WTC11 (cell line): ENCODE measurements at regions not wholly inside any gene's neighbourhood (a gene's known extent, or its start where the extent isn't known, plus 50 kb on each side); places are given as distances from the start of the nearest gene placed in this dataset.

ENCODE experiments used
- ATAC-seq: fragments of 200-7000 bp; cut with Tn5 transposase; 2 replicates; pipeline ENCODE4 v1.10.0; 2021; ENCODE audit warnings: mild to moderate bottlenecking, moderate library complexity
- CTCF ChIA-PET: fragments of 300-600 bp; sonication (Branson Sonifier 250); formaldehyde crosslinking; loops from one replicate; lab custom pipeline; 2021; ENCODE audit warnings: antibody characterized with exemption; lab: Charles Lee
- POLR2A ChIA-PET: fragments of 350-600 bp; sonication (Branson Sonifier 250); formaldehyde crosslinking; loops from one replicate; lab custom pipeline; 2021; ENCODE audit warnings: antibody characterized with exemption; lab: Charles Lee
- DNase-seq: peaks from one replicate; pipeline ENCODE4 v3.0.0; 2021; ENCODE audit warnings: low spot score
- H3K27ac Mint-ChIP-seq: 2 replicates; pipeline ENCODE4 v1.8.0; 2021; ENCODE audit warnings: mixed read lengths
- H3K27me3 Mint-ChIP-seq: 2 replicates; pipeline ENCODE4 v1.8.0; 2021; ENCODE audit warnings: low read depth, mild to moderate bottlenecking, moderate library complexity, mixed read lengths
- H3K36me3 Mint-ChIP-seq: 2 replicates; pipeline ENCODE4 v1.8.0; 2021; ENCODE audit warnings: mixed read lengths
- H3K4me1 Mint-ChIP-seq: 2 replicates; pipeline ENCODE4 v1.8.0; 2022; ENCODE audit warnings: mixed read lengths
- H3K4me3 Mint-ChIP-seq: 2 replicates; pipeline ENCODE4 v1.8.0; 2021; ENCODE audit warnings: mild to moderate bottlenecking, moderate library complexity, mixed read lengths
- H3K9me3 Mint-ChIP-seq: 2 replicates; pipeline ENCODE4 v1.8.0; 2021; ENCODE audit warnings: mixed read lengths
- AFF4 ChIP-seq: sonication (generic); formaldehyde crosslinking; IDR thresholded peaks from 2 replicates; pipeline ENCODE4 v1.8.1; 2023; ENCODE audit warnings: mild to moderate bottlenecking, missing genetic modification reagents, borderline replicate concordance
- ATF2 ChIP-seq: sonication (generic); formaldehyde crosslinking; IDR thresholded peaks from 2 replicates; pipeline ENCODE4 v1.8.1; 2022; ENCODE audit warnings: low read depth, missing genetic modification reagents, borderline replicate concordance
- ATF3 ChIP-seq: sonication (generic); formaldehyde crosslinking; conservative IDR thresholded peaks from 2 replicates; pipeline ENCODE4 v1.8.1; 2022; ENCODE audit warnings: mild to moderate bottlenecking, missing genetic modification reagents
- CREB1 ChIP-seq: sonication (generic); formaldehyde crosslinking; IDR thresholded peaks from 2 replicates; pipeline ENCODE4 v1.8.0; 2023; ENCODE audit warnings: mild to moderate bottlenecking, missing genetic modification reagents
- E2F5 ChIP-seq: sonication (generic); formaldehyde crosslinking; IDR thresholded peaks from 2 replicates; pipeline ENCODE4 v1.8.1; 2022; ENCODE audit warnings: mild to moderate bottlenecking, moderate library complexity, missing genetic modification reagents
- EMX1 ChIP-seq: fragments of 250-450 bp; sonication (Bioruptor Pico); IDR thresholded peaks from 2 replicates; pipeline ENCODE4 v1.8.0; 2021; ENCODE audit warnings: mild to moderate bottlenecking
- FOXP4 ChIP-seq: sonication (generic); formaldehyde crosslinking; IDR thresholded peaks from 2 replicates; pipeline ENCODE4 v1.8.0; 2022; ENCODE audit warnings: mild to moderate bottlenecking, missing genetic modification reagents
- GRHL2 ChIP-seq: fragments of 250-450 bp; sonication (Bioruptor Pico); IDR thresholded peaks from 2 replicates; pipeline ENCODE4 v1.8.0; 2022; ENCODE audit warnings: mild to moderate bottlenecking, moderate library complexity; ENCODE audit not compliant: insufficient replicate concordance, severe bottlenecking
- IRF2 ChIP-seq: sonication (generic); formaldehyde crosslinking; IDR thresholded peaks from 2 replicates; pipeline ENCODE4 v1.8.0; 2022; ENCODE audit warnings: low read depth, missing genetic modification reagents, borderline replicate concordance
- JAZF1 ChIP-seq: fragments of 250-450 bp; sonication (Bioruptor Pico); IDR thresholded peaks from 2 replicates; pipeline ENCODE4 v1.9.0; 2021; ENCODE audit warnings: moderate library complexity, mild to moderate bottlenecking, inconsistent platforms
- NFE2L1 ChIP-seq: sonication (generic); formaldehyde crosslinking; IDR thresholded peaks from 2 replicates; pipeline ENCODE4 v1.8.1; 2023; ENCODE audit warnings: missing genetic modification reagents
- NFYB ChIP-seq: sonication (generic); formaldehyde crosslinking; conservative IDR thresholded peaks from 2 replicates; pipeline ENCODE4 v1.8.0; 2022; ENCODE audit warnings: low read depth, missing genetic modification reagents
- RORB ChIP-seq: fragments of 250-450 bp; sonication (Bioruptor Pico); IDR thresholded peaks from 2 replicates; pipeline ENCODE4 v1.9.0; 2021; ENCODE audit warnings: mild to moderate bottlenecking
- SMAD3 ChIP-seq: sonication (generic); formaldehyde crosslinking; IDR thresholded peaks from 2 replicates; pipeline ENCODE4 v1.8.0; 2022; ENCODE audit warnings: missing genetic modification reagents, mild to moderate bottlenecking, borderline replicate concordance
- TEAD1 ChIP-seq: sonication (generic); formaldehyde crosslinking; IDR thresholded peaks from 2 replicates; pipeline ENCODE4 v1.8.0; 2022; ENCODE audit warnings: mild to moderate bottlenecking, missing genetic modification reagents
- ZBTB43 ChIP-seq: sonication (generic); formaldehyde crosslinking; IDR thresholded peaks from 2 replicates; pipeline ENCODE4 v1.8.1; 2023; ENCODE audit warnings: mild to moderate bottlenecking, missing genetic modification reagents
- ZNF281 ChIP-seq: sonication (generic); formaldehyde crosslinking; IDR thresholded peaks from 2 replicates; pipeline ENCODE4 v1.8.0; 2023; ENCODE audit warnings: mild to moderate bottlenecking, missing genetic modification reagents
- ZNF512 ChIP-seq: sonication (generic); formaldehyde crosslinking; IDR thresholded peaks from 2 replicates; pipeline ENCODE4 v1.8.1; 2022; ENCODE audit warnings: missing genetic modification reagents, borderline replicate concordance
- ZNF532 ChIP-seq: fragments of 250-450 bp; sonication (Bioruptor Pico); IDR thresholded peaks from 2 replicates; pipeline ENCODE4 v1.9.0; 2021; ENCODE audit warnings: mild to moderate bottlenecking, borderline replicate concordance

GRCh38 chr1:187685333-187685732 is 856.6 kb downstream of the PLA2G4A start:
- H3K9me3 Mint-ChIP-seq, result no peaks in the 10 kb centered on the region
- H3K36me3 Mint-ChIP-seq, result no peaks in the 10 kb centered on the region
- H3K4me1 Mint-ChIP-seq, result no peaks in the 10 kb centered on the region
- no peak overlapping the region for H3K4me3 Mint-ChIP-seq
- POLR2A ChIA-PET, result no interaction called here
- ATAC-seq (no peak), DNase-seq (no peak)
- no peaks in the 10 kb centered on the region for H3K27me3 Mint-ChIP-seq
- no peak overlapping the region for H3K27ac Mint-ChIP-seq
- CTCF ChIA-PET, result no interaction called here
- TF ChIP-seq ZBTB43 (CRISPR knock-in tag) (no peak), ATF2 (CRISPR knock-in tag) (no peak), FOXP4 (CRISPR knock-in tag) (no peak), ZNF281 (no peak), E2F5 (no peak), ATF3 (CRISPR knock-in tag) (no peak), GRHL2 (no peak), ZNF512 (CRISPR knock-in tag) (no peak), NFYB (CRISPR knock-in tag) (no peak), SMAD3 (CRISPR knock-in tag) (no peak), AFF4 (CRISPR knock-in tag) (no peak), NFE2L1 (CRISPR knock-in tag) (no peak), TEAD1 (CRISPR knock-in tag) (no peak), JAZF1 (CRISPR knock-in tag) (no peak), ZNF532 (CRISPR knock-in tag) (no peak), CREB1 (no peak), RORB (CRISPR knock-in tag) (no peak), IRF2 (no peak), EMX1 (CRISPR knock-in tag) (no peak)
